ENCODE measurements at regions not wholly inside any gene's neighbourhood (a gene's known extent, or its start where the extent isn't known, plus 50 kb on each side); places are given as distances from the start of the nearest gene placed in this dataset.

DNA sequence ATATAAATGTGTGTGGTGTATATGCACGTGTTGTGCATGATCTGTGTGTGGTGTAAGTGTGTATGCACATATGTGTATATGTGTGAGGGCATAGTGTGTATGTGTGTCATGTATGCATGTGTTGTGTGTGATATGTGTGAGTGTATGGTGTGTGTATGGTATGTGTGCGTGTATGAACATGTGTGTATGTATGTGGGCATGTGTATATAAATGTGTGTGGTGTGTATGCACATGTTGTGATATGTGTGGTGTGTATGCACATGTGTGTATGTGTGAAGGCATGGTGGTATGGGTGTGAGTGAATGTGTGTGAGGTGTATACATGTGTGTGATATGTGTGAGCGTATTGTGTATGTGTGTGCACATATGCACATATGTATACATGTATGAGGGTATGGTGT lies 198.7 kb downstream of the RBFOX3 start:
- no peak overlapping the region for H3K27ac ChIP-seq
- DNase-seq (no peak), ATAC-seq (no peak)
- H3K4me1 ChIP-seq: no peaks in the 10 kb centered on the region
- no peaks in the 10 kb centered on the region for H3K36me3 ChIP-seq
- no peak for TF ChIP-seq POLR2A (IDR thresholded peaks at IDR 0.05)
- TF ChIP-seq, protein P1, sequence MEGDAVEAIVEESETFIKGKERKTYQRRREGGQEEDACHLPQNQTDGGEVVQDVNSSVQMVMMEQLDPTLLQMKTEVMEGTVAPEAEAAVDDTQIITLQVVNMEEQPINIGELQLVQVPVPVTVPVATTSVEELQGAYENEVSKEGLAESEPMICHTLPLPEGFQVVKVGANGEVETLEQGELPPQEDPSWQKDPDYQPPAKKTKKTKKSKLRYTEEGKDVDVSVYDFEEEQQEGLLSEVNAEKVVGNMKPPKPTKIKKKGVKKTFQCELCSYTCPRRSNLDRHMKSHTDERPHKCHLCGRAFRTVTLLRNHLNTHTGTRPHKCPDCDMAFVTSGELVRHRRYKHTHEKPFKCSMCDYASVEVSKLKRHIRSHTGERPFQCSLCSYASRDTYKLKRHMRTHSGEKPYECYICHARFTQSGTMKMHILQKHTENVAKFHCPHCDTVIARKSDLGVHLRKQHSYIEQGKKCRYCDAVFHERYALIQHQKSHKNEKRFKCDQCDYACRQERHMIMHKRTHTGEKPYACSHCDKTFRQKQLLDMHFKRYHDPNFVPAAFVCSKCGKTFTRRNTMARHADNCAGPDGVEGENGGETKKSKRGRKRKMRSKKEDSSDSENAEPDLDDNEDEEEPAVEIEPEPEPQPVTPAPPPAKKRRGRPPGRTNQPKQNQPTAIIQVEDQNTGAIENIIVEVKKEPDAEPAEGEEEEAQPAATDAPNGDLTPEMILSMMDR (IDR thresholded peaks at IDR 0.05): no peak
- no peaks in the 10 kb centered on the region for H3K9me3 ChIP-seq
- no peak overlapping the region for H3K4me3 ChIP-seq
- H3K27me3 ChIP-seq: peaks cover 5 to 79% (median 37%) of the 10 kb centered on the region in 9 donors
- 80 to 93% (median 87%) methylated on average over 3 of the region's 3 CpGs for WGBS, 4 donors
- intact Hi-C loops (cut with DNase I): no loop called here

DNA sequence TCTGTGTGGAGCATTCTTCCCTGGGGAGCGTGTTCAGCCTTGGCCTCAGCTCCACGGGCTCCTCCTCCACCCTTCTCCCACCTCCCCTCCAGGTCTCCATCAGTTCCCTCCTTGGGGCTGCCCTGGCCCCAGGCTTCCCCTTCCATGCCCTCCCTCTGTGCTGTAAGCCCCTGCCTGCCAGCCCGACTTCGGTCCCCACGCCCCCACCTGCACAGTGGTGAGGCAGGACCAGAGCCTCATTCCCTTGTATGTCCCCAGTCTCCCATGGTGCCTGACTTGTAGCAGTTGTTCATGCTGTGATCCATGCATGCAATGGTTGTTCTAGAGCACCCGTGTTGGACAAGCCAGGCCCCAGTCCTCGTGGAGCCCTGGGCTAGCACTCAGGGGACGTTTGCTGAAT lies 199.4 kb downstream of the RBFOX3 start:
- Histone ChIP-seq H3K27ac (no peak overlapping the region), H3K36me3 (no peaks in the 10 kb centered on the region), H3K4me3 (no peak overlapping the region), H3K9me3 (no peaks in the 10 kb centered on the region), H3K27me3 (peaks cover 5 to 79% (median 37%) of the 10 kb centered on the region in 9 donors), H3K4me1 (peaks cover 0 to 4% (median 0%) of the 10 kb centered on the region in 12 donors)
- ATAC-seq (no peak), DNase-seq (no peak)
- 63 to 75% (median 65%) methylated on average over 8 of the region's 8 CpGs for WGBS, 4 donors
- intact Hi-C loops (cut with DNase I): no loop called here
- TF ChIP-seq POLR2A (IDR thresholded peaks at IDR 0.05): no peak
- TF ChIP-seq, protein P1 (IDR thresholded peaks at IDR 0.05): no peak

DNA sequence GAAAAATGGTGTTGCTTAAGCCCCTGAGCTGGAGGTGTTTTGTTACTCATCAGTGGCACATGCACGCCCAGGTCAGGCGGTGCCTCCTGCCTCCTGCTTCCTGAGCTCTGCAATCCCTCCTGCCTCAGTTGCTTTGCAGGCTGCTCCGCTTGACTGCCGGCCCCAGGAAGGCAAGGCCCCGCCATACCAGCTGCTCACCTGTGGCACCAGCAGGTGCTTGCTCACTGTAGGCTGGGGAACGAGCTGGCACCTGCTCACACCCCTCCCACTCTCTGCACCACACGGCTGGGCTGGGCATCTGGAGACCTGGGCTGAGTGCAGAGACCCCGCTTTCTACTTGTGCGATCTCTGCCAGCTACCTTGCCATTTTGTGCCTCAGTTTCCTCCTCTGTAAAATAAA lies 200.2 kb downstream of the RBFOX3 start:
- no peak overlapping the region for H3K4me3 ChIP-seq
- 78 to 83% (median 79%) methylated on average over 9 of the region's 9 CpGs for WGBS, 4 donors
- H3K9me3 ChIP-seq: no peaks in the 10 kb centered on the region
- TF ChIP-seq POLR2A (IDR thresholded peaks at IDR 0.05): no peak
- TF ChIP-seq, protein P1 (IDR thresholded peaks at IDR 0.05): no peak
- H3K27me3 ChIP-seq: peaks cover 5 to 79% (median 31%) of the 10 kb centered on the region in 9 donors
- no peak for ATAC-seq
- no peak overlapping the region for H3K27ac ChIP-seq
- intact Hi-C loops (cut with DNase I): no loop called here
- H3K4me1 ChIP-seq: peaks cover 0 to 4% (median 0%) of the 10 kb centered on the region in 12 donors
- no peaks in the 10 kb centered on the region for H3K36me3 ChIP-seq
- no peak for DNase-seq

DNA sequence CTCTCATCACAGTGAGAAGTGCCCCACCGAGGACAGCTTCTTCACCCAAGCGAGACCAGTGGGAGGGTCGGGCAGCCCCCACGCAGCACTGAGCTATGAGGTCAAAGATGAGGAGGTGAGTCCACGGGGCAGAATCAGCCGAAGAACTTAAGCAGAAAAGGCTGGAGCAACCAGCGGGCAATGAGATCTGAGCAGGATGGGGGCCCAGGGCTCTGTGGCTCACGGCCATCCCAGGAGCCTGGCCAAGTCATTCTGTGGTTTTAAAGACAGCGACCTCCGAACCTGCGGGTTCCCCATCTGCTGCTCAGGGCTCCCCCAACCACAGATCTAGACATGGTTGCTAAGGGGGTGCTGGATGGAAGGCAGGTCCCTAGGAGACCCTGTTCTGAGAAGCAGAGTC lies 202.6 kb downstream of the RBFOX3 start:
- 49 to 64% (median 56%) methylated on average over 11 of the region's 11 CpGs for WGBS, 4 donors
- Histone ChIP-seq H3K27me3 (peaks cover 0 to 71% (median 15%) of the 10 kb centered on the region in 9 donors), H3K4me1 (peaks cover 0 to 4% (median 0%) of the 10 kb centered on the region in 12 donors), H3K36me3 (no peaks in the 10 kb centered on the region), H3K27ac (no peak overlapping the region), H3K9me3 (no peaks in the 10 kb centered on the region), H3K4me3 (no peak overlapping the region)
- intact Hi-C loops (cut with DNase I): loop anchor here in 3 of 10 donors (10.0 kb wide), 1 partner anchor 297 kb away; no protein-coding TSS in a partner anchor
- ATAC-seq (no peak), DNase-seq (no peak)
- TF ChIP-seq, protein P1 (IDR thresholded peaks at IDR 0.05): no peak
- no peak for TF ChIP-seq POLR2A (IDR thresholded peaks at IDR 0.05)
